Ovary (tissue), 7 donors: ENCODE measurements at regions not wholly inside any gene's neighbourhood (a gene's known extent, or its start where the extent isn't known, plus 50 kb on each side); places are given as distances from the start of the nearest gene placed in this dataset.

Source experiments
- DNase-seq, 5 donors: peaks; one replicate each; pipeline ENCODE4 v3.0.0-alpha.2; 2019 to 2020
- H3K27ac ChIP-seq, 2 donors: fragments of 200-600 bp; one replicate each; pipeline versions ENCODE4 v1.5.1 to v1.8.0; 2019 to 2022
- H3K27me3 ChIP-seq: fragments of 200-600 bp; one replicate; pipeline ENCODE4 v1.8.0; 2022
- H3K36me3 ChIP-seq: fragments of 200-600 bp; sonication (generic); one replicate; pipeline ENCODE4 v1.5.1; 2019
- H3K4me1 ChIP-seq: one replicate; pipeline ENCODE4 v1.8.1; 2013; ENCODE audit warnings: mild to moderate bottlenecking, moderate library complexity; ENCODE audit not compliant: insufficient read depth
- H3K4me3 ChIP-seq: fragments of 200-600 bp; sonication (generic); one replicate; pipeline ENCODE4 v1.5.1; 2017
- H3K9me3 ChIP-seq, 2 donors: fragments of 200-600 bp in 1 of 2; sonication (generic) in 1 of 2; one replicate each; pipeline versions ENCODE4 v1.5.1 to v1.8.1; 2013 to 2019; ENCODE audit warnings: mild to moderate bottlenecking in 1 of 2, moderate library complexity in 1 of 2
- CTCF ChIP-seq, 3 donors: fragments of 450-650 bp in 2 of 3; fragments of 200-600 bp in 1 of 3; IDR thresholded peaks; one replicate each; pipeline versions ENCODE4 v1.5.1 to v1.8.0; 2016 to 2022; ENCODE audit warnings: antibody characterized with exemption in 3 of 3, mild to moderate bottlenecking in 1 of 3
- EP300 ChIP-seq: sonication (generic); formaldehyde crosslinking; IDR thresholded peaks from one replicate; pipeline ENCODE4 v1.6.1; 2017; ENCODE audit warnings: antibody characterized with exemption
- POLR2A ChIP-seq: fragments of 450-650 bp; IDR thresholded peaks from one replicate; pipeline ENCODE4 v1.6.1; 2017; ENCODE audit warnings: antibody characterized with exemption, mild to moderate bottlenecking, moderate library complexity
- WGBS, 3 donors: extraction: QIAGEN DNeasy Blood & Tissue Kit in 1 of 3; methylation state at CpG; one replicate each; pipeline versions ENCODE4 v1.1.5 to v1.1.7; 2013 to 2017; 5-methylcytosine and 5-hydroxymethylcytosine counted together
- intact Hi-C, 4 donors: fragments of 100-400 bp; cut with DNase I; formaldehyde crosslinking; loops; one replicate each; pipeline versions ENCODE4 v1.11.0 to v1.15.1; 2022 to 2023
- donor health status: DM: no; HTN: no; CAD: no; lungs with moderate emphysema.
- donor health status: DM: no; HTN: no; CAD: no.
- donor health status: Bipolar disorder and iron deficiency.
- donor health status: DM: no; HTN: no; CAD: no.
- donor health status: DM: yes; HTN: yes; CAD: no.

GRCh38 chr4:42293967-42294813 lies 103.1 kb upstream of the SHISA3 start:
- Histone ChIP-seq H3K27me3 (no peaks in the 10 kb centered on the region), H3K4me3 (no peak overlapping the region), H3K9me3 (no peaks in the 10 kb centered on the region), H3K36me3 (no peaks in the 10 kb centered on the region), H3K4me1 (no peaks in the 10 kb centered on the region), H3K27ac (no peak overlapping the region)
- intact Hi-C loops: no loop called here
- TF ChIP-seq POLR2A (no peak), CTCF (IDR thresholded peaks at IDR 0.05) (no peak), EP300 (no peak)
- DNase-seq: no peak
- WGBS, 3 donors: 54 to 68% (median 65%) methylated on average over 2 of the region's 2 CpGs

- Histone ChIP-seq H3K9me3 (no peaks in the 10 kb centered on the region), H3K4me1 (no peaks in the 10 kb centered on the region), H3K27ac (no peak overlapping the region), H3K36me3 (no peaks in the 10 kb centered on the region), H3K27me3 (no peaks in the 10 kb centered on the region), H3K4me3 (no peak overlapping the region)
- no peak for TF ChIP-seq EP300
- TF ChIP-seq POLR2A: no peak
- no peak for TF ChIP-seq CTCF (IDR thresholded peaks at IDR 0.05)
- 79 to 81% (median 80%) methylated on average over 3 of the region's 3 CpGs for WGBS, 3 donors
- no peak for DNase-seq
- intact Hi-C loops: no loop called here
Observed at GRCh38 chr4:42296196-42296595, 101.1 kb upstream of the SHISA3 start.

GRCh38 chr4:42302348-42302747 lies 94.9 kb upstream of the SHISA3 start:
- intact Hi-C loops: no loop called here
- TF ChIP-seq CTCF (IDR thresholded peaks at IDR 0.05) (no peak), EP300 (no peak), POLR2A (no peak)
- Histone ChIP-seq H3K4me1 (no peaks in the 10 kb centered on the region), H3K27me3 (no peaks in the 10 kb centered on the region), H3K9me3 (no peaks in the 10 kb centered on the region), H3K36me3 (no peaks in the 10 kb centered on the region), H3K27ac (no peak overlapping the region), H3K4me3 (no peak overlapping the region)
- WGBS, 3 donors: 26 to 41% (median 30%) methylated on average over 4 of the region's 4 CpGs
- no peak for DNase-seq

- TF ChIP-seq CTCF (IDR thresholded peaks at IDR 0.05) (no peak), POLR2A (no peak), EP300 (no peak)
- H3K27ac ChIP-seq: no peak overlapping the region
- peak in 1 of 5 donors; percentile 36 for DNase-seq
Observed at GRCh38 chr4:42306221-42307109, 90.8 kb upstream of the SHISA3 start.

More at GRCh38 chr4:42306221-42307109, 90.8 kb upstream of the SHISA3 start:
- 68 to 70% (median 68%) methylated on average over 11 of the region's 11 CpGs for WGBS, 3 donors
- Histone ChIP-seq H3K4me3 (no peak overlapping the region), H3K36me3 (no peaks in the 10 kb centered on the region), H3K9me3 (no peaks in the 10 kb centered on the region), H3K27me3 (no peaks in the 10 kb centered on the region), H3K4me1 (no peaks in the 10 kb centered on the region)
- intact Hi-C loops: no loop called here
